Fibroblast of pulmonary artery (primary cell): ENCODE measurements at regions not wholly inside any gene's neighbourhood (a gene's known extent, or its start where the extent isn't known, plus 50 kb on each side); places are given as distances from the start of the nearest gene placed in this dataset.

Source experiments
- DNase-seq: peaks from one replicate; pipeline ENCODE4 v3.0.0-alpha.2; 2010; ENCODE audit warnings: low read depth
- H3K4me3 ChIP-seq: replicated peaks from 2 replicates; pipeline ENCODE4 v1.5.1; 2011; ENCODE audit warnings: low read depth, mild to moderate bottlenecking, control low read depth, low read length, moderate library complexity
- CTCF ChIP-seq: IDR thresholded peaks from 2 replicates; pipeline ENCODE4 v1.5.1; 2011; ENCODE audit warnings: mild to moderate bottlenecking, control low read depth, low read length, inconsistent platforms; ENCODE audit errors: missing control alignments

DNA sequence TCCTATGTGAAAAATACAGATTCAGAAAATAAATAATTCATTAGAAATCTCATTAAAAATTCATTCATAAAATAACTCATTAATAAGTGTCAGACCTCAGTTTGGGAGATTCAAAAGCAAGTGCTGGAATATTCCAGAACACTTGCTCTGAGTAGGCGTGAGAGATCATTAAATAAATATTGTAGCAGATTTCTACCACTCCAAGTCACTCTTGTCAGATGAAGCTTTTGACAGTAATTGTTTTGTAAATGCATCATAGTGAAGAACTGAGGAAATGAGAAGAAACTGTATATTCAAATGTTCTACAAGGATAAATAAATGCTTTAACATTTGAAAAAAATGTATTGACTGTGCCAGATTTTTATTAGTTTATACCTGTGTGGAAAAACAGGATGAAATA lies 1228.1 kb downstream of the SLITRK1 start:
- no peak overlapping the region for H3K4me3 ChIP-seq
- TF ChIP-seq CTCF = no peak
- no peak for DNase-seq

- no peak overlapping the region for H3K4me3 ChIP-seq
- no peak for DNase-seq
- TF ChIP-seq CTCF = no peak
These were observed 1234.7 kb downstream of the SLITRK1 start for GRCh38 chr13:82647540-82647939.

GRCh38 chr13:82636119-82636518 lies 1246.2 kb downstream of the SLITRK1 start:
- no peak for TF ChIP-seq CTCF
- peak; percentile 66 for DNase-seq
- no peak overlapping the region for H3K4me3 ChIP-seq

- TF ChIP-seq CTCF = no peak
- peak; percentile 23 for DNase-seq
- no peak overlapping the region for H3K4me3 ChIP-seq
These were observed 1247.3 kb downstream of the SLITRK1 start for GRCh38 chr13:82634946-82635345.

DNA sequence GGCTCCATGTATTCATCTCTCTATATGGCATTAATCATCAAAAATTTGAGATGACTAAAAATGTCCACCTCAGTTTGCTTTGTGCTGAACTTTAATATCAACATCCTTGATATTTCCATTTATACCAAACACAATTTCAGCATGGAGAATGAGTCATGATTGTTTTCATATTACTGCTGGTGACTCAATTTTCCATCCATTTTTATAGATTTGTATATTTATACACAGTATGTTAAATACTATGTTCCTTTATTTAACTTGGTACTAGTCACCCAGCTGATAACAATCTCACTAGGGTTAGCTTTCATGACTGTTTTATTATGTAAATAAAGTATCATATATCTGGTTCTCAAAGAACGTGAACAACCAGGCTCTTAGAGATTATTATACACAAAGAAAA lies 1255.1 kb downstream of the SLITRK1 start:
- TF ChIP-seq CTCF = no peak
- no peak overlapping the region for H3K4me3 ChIP-seq
- peak; percentile 24 for DNase-seq

GRCh38 chr13:82625717-82626116 lies 1256.6 kb downstream of the SLITRK1 start:
- TF ChIP-seq CTCF = no peak
- no peak overlapping the region for H3K4me3 ChIP-seq
- DNase-seq = no peak

GRCh38 chr13:82615043-82615442 lies 1267.2 kb downstream of the SLITRK1 start:
- no peak for TF ChIP-seq CTCF
- no peak for DNase-seq
- H3K4me3 ChIP-seq = no peak overlapping the region
